GM04504 (cell line): ENCODE measurements at regions not wholly inside any gene's neighbourhood (a gene's known extent, or its start where the extent isn't known, plus 50 kb on each side); places are given as distances from the start of the nearest gene placed in this dataset.

ENCODE experiments used
- DNase-seq: peaks from one replicate; pipeline ENCODE4 v3.0.0-alpha.2; 2012; ENCODE audit warnings: low read depth

- DNase-seq, result no peak
These were observed 214.9 kb upstream of the ITGA4 start for GRCh38 chr2:181242262-181242661.

- DNase-seq, result no peak
These were observed 213.9 kb upstream of the ITGA4 start for GRCh38 chr2:181243319-181243718.

DNA sequence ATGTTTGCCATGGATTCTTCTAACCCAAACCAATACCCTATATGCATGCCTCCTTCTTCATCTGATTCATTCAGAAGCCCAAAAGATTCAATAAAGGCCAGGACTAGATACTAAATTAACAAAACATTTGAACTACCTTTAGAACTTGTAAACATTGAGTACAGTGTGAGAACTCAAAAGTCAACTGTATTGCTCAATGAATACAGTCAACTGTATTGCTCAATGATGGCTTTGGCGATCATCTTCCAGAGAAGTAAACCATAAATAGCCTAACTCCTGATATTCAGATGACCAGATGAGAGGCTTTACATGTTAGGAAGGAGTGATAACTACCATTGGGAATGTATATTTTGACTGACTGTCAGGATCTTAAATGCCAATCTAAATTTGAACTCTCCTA is 206.5 kb upstream of the ITGA4 start:
- DNase-seq, result no peak

DNA sequence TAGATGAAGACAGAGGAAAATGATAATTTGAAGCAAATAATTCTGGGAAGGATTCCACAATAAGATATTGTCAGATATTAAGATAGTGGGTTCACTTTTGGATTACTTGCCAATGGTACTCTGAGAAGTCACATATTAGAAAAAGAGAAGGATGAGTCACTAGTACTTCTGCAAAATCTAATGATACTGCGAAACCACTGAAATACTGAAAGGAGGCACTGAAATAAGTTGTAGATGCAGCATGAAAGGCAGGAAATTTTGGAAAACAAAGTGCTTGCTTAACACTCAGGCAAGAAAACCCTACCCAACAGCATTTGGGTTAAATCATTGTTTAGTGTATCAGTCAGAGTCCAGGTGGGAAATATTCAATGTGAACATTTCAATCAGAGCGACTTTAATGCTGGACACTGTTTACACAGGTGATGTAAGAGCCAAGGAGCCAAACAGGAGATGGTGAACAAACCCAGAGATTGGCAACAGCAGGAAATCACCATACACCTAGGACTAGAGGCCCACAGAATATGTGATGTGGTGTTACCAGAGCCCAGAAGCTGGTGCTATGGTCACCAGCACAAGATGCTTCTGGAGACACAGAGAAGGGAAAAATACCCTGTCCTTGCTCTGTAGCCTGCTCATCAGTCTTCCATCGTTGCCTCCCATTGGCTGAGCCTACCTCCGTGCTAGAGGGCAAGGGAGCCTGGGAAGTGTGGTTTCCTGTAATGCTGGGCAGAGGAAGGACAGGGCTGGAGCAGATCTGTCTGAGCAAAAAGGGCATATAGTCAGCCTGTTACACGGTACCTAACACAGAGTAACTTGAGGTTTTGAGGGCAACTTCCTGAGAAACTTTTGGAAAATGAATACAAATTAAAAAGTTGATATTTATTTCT is 204.7 kb upstream of the ITGA4 start:
- DNase-seq, result no peak

DNA sequence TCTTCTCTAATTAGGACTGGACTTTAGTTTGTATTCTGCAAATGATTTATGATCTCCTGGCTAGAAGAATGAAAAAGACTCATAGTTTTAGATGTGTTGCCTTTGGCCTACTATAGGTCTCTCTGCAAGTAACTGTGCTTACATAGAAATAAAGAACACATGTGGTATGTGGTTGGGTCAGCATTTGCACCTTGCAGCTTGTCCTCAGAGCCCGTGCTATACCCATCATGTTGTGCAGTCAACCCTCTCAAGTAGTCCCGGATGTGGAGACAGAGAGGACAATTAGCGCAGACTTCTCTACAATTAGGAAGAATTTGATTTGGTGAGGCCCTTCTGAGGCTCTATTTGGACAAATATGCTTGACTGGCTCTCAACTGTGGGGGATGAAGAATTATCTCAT is 203.7 kb upstream of the ITGA4 start:
- no peak for DNase-seq

- no peak for DNase-seq
These were observed 201.5 kb upstream of the ITGA4 start for GRCh38 chr2:181255651-181256050.

DNA sequence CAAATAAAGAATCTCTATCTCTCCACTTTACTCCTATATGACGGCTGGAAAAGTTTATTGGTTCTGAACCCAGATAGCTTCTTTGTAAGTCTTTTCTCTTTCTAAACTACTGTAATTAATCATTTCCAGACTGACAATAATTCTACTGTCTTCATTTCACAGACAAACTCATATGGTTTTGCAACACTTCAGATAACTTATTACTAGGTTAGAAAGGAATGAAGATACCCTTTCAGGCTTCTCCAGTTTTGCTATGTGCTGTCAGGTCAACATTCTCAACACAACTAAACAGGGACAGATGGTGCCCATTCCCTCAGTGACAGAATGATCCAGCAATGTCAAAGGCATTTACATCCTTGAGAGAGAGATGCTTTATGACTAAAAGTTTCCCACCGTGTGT is 198.5 kb upstream of the ITGA4 start:
- peak; percentile 91 for DNase-seq

DNA sequence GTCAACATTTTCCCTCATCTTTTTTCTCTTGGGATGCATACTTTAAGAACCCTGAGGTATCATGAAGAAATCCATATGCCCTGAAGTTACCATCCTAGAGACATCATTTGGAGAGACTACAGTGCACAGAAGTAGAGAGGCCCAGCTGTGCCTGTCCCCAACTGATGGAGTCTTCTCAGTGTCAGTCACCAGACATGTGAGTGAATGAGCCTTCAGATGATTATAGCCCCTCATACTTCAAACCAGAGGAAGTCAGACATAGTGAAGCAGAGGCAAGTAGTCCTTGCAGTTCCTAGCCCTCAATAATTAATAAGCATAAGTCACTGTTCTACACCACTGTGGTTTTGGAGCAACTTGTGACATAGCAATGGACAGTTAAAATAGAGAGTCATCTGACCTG is 194.4 kb upstream of the ITGA4 start:
- DNase-seq, result no peak

DNA sequence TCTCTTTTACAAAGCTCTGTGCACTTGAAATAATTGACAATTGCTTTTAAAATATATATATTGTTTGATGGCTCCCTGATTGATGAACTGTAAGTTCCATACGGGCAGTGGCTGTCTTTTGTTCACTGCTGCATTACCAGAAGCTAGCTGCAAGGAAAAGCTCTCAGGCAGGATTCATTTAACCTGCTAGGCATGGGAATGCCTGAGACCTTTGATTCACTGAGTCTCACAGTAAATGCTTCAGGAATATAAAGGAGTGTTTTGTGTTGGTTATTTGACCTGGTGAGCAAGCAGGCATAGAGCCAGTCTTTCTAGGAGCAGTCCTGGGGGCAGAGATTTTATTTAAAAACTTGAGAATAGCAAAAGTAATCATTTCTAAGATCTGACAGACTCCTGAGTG is 193.2 kb upstream of the ITGA4 start:
- DNase-seq, result no peak

DNA sequence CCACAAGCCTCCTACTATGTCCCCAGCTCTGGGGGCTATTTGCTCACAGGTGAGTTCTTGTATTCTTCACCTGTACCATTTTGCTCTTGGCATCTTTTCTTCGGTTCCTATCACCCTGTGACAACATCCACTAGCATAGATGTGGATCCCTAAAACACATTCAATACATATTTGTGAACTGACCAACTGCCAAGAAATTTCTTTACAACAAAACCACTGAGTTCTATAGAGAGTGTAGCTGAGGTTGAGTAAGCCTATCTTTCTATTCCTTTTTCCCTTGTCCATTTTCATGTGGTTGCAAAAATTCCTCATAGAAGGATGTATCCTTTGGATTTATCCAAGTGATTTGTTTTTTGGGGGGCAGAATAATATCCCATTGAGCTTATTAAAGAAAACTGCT is 192.7 kb upstream of the ITGA4 start:
- DNase-seq, result no peak

DNA sequence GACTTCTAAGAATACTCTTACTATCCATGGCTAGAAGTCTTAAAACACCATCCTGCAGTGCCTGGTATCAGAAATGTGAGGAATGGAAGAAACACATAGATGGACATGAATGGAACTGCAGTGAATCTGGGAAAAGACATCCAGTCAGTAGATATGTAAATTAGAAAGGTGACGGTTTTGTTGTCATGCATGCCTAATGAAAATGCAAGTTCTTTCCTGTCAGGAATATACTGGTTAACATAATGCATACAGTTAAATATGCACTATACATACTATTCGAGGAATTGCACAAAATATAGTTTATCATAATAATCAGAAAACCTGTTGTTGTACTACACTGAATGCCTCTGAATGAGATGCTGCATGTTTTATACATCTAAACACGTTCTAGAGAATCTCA is 190.6 kb upstream of the ITGA4 start:
- DNase-seq, result no peak

- no peak for DNase-seq
These were observed 188.9 kb upstream of the ITGA4 start for GRCh38 chr2:181268174-181268867.

GRCh38 chr2:181273986-181274385 is 183.2 kb upstream of the ITGA4 start:
- DNase-seq, result peak; percentile 13

DNA sequence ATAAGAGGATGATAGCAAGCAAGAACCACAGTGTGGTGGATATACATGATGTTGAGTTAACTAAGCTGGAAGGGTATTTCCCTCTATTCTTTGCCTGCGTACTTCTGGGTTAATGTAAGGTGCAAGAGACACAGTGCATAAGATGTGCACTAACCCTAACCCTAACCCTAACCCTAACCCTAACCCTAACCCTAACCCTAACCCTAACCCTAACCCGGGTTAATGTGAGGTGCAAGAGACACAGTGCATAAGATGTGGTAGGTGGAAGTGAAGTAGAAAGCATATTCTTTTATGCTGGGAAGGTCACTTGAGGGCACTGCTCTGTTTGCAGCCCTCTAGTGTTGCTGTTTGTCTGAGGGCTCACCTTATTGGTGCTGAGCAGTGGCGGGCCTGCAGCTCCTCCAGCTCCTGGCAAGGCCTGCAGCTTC is 181.5 kb upstream of the ITGA4 start:
- DNase-seq, result no peak

GRCh38 chr2:181281206-181281832 is 175.9 kb upstream of the ITGA4 start:
- no peak for DNase-seq

- DNase-seq, result no peak
These were observed 172.1 kb upstream of the ITGA4 start for GRCh38 chr2:181285116-181285515.

- no peak for DNase-seq
These were observed 167.5 kb upstream of the ITGA4 start for GRCh38 chr2:181289698-181290097.

- DNase-seq, result no peak
These were observed 167.0 kb upstream of the ITGA4 start for GRCh38 chr2:181290182-181290581.

DNA sequence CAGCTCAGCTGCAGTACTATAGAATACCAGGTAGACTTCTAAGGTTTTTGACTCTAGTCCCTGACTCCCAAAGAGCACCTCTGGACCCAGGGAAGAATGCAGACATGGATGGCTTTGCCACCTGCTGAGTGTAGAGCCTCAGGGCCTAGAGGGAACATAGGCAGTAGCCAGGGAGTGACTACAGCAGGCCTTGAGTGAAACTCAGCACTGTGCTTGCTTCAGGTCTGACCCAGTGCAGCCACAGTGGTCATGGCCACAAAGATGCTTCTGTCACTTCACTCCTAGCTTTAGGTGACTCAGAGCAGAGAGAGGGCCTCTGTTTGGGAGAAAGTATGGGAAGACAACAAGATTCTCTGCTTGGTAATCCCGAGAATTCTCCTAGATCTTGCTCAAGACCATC is 162.2 kb upstream of the ITGA4 start:
- no peak for DNase-seq

- DNase-seq, result no peak
These were observed 156.4 kb upstream of the ITGA4 start for GRCh38 chr2:181300600-181301291.

GRCh38 chr2:181304011-181304844 is 153.0 kb upstream of the ITGA4 start:
- DNase-seq, result no peak
